ENCODE measurements at regions not wholly inside any gene's neighbourhood (a gene's known extent, or its start where the extent isn't known, plus 50 kb on each side); places are given as distances from the start of the nearest gene placed in this dataset.

DNA sequence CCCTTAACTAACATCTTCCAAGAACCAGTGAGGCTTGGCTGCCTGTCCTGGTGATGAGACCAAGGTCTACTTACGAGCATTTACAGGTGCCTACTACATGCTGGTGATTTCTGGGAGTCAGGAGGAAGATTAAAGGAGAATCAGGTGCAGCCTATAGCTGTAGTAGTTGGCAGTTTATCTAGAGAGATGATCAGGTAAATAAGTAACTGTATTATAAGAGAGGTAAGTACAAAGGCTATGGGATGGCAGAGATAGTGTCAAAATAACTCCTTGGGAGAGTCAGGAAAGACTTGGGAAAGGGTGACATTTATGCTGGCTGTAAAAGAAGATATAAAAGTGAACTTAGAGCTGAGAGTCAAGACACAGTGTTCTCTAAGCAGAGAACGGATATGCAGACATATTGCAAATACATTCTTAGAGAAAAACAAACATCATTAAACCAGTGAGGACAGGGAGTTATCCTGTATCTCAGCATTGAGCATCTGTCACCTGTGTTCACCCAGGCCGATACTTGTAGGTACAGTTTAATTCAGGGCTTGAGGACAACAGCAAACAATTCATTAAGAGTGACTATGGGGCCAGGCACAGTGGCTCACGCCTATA, 49.7 kb upstream of the ACP3 start:
- Histone ChIP-seq H2AFZ (ENCODE audit: low read depth, low read length, poor library complexity, severe bottlenecking) (no peak overlapping the region), H3K4me3 (replicated peaks in 1 of 2; ENCODE audit: low read depth in 1 of 2, low read length in 2 of 2) (no peak overlapping the region), H4K20me1 (ENCODE audit: insufficient read depth) (no peaks in the 10 kb centered on the region), H3K9me3 (ENCODE audit: control insufficient read depth in 1 of 2, insufficient read depth in 1 of 2, low read depth in 1 of 2, low read length in 2 of 2) (no peaks in the 10 kb centered on the region), H3K9me2 (ENCODE audit: insufficient read depth) (no peaks in the 10 kb centered on the region), H3K27me3 (ENCODE audit: insufficient read depth, low read length) (no peaks in the 10 kb centered on the region), H3K9ac (ENCODE audit: low read length) (no peak overlapping the region), H3K4me1 (ENCODE audit: control insufficient read depth in 1 of 2, insufficient read depth in 2 of 2, low read length in 2 of 2) (no peaks in the 10 kb centered on the region; a peak in 1 of 4 replicates), H3K79me2 (ENCODE audit: insufficient read depth, low read length) (no peaks in the 10 kb centered on the region), H3K27ac (ENCODE audit: low read depth, low read length) (no peak overlapping the region), H3K4me2 (ENCODE audit: low read length) (no peak overlapping the region), H3K36me3 (ENCODE audit: control insufficient read depth in 1 of 2, insufficient read depth in 2 of 2, low read length in 2 of 2) (no peaks in the 10 kb centered on the region)
- CTCF ChIA-PET: interaction anchor here (1.3 to 3.9 kb wide), 2 partner anchors 11 to 75 kb away, joined by 3 to 16 read pairs; no protein-coding TSS in a partner anchor
- intact Hi-C loops (cut with micrococcal nuclease): no loop called here
- no TSS peak for BruUV-seq (replicated peaks)
- POLR2A ChIA-PET: no interaction called here
- DNase-seq (ENCODE audit: low read depth, low spot score) (no peak), ATAC-seq (no peak)
- TF ChIP-seq CBX3 (IDR thresholded peaks at IDR 0.05; ENCODE audit: low read depth): no peak
- TF ChIP-seq POLR2A (IDR thresholded peaks at IDR 0.05; ENCODE audit: borderline replicate concordance, extremely low read depth, insufficient read depth, insufficient read length): no peak
- no peak for TF ChIP-seq FOSL1 (IDR thresholded peaks at IDR 0.05; ENCODE audit: low read depth)
- no peak for TF ChIP-seq ZFX (IDR thresholded peaks at IDR 0.05)
- TF ChIP-seq, protein P1, sequence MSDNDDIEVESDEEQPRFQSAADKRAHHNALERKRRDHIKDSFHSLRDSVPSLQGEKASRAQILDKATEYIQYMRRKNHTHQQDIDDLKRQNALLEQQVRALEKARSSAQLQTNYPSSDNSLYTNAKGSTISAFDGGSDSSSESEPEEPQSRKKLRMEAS (IDR thresholded peaks at IDR 0.05): no peak
- TF ChIP-seq ELF1 (IDR thresholded peaks at IDR 0.05; ENCODE audit: borderline replicate concordance, low read depth): no peak
- no peak for TF ChIP-seq POLR2AphosphoS5 (IDR thresholded peaks at IDR 0.05; ENCODE audit: low read depth, low read length)
- TF ChIP-seq SRF (IDR thresholded peaks at IDR 0.05; ENCODE audit: low read depth): no peak
- RAD21 ChIA-PET (ENCODE audit: low non-redundant PET in 1 of 2, low total read pairs in 2 of 2, uncharacterized antibody in 2 of 2, unreplicated experiment in 2 of 2): no interaction called here

Data from HCT116 (cell line).